H9 (cell line): ENCODE measurements at regions not wholly inside any gene's neighbourhood (a gene's known extent, or its start where the extent isn't known, plus 50 kb on each side); places are given as distances from the start of the nearest gene placed in this dataset.

Experiments
- DNase-seq: peaks from one replicate; pipeline ENCODE4 v3.0.0-alpha.2; 2017
- H2AFZ ChIP-seq: one replicate; pipeline ENCODE4 v1.6.1; 2013; ENCODE audit warnings: mild to moderate bottlenecking, low read length, control low read depth, moderate library complexity
- H2AK5ac ChIP-seq: 2 replicates; pipeline ENCODE4 v1.6.1; 2013; ENCODE audit warnings: low read length, control low read depth, mixed read lengths; ENCODE audit not compliant: insufficient read length
- H2BK120ac ChIP-seq: one replicate; pipeline ENCODE4 v1.6.1; 2013; ENCODE audit warnings: low read depth, mild to moderate bottlenecking, low read length, control low read depth, inconsistent platforms; ENCODE audit not compliant: poor library complexity, severe bottlenecking
- H2BK12ac ChIP-seq: 2 replicates; pipeline ENCODE4 v1.6.1; 2013; ENCODE audit warnings: low read length, control low read depth, mixed read lengths, low read depth; ENCODE audit not compliant: insufficient read length
- H2BK15ac ChIP-seq: 2 replicates; pipeline ENCODE4 v1.6.1; 2013; ENCODE audit warnings: low read depth, low read length, control low read depth
- H2BK20ac ChIP-seq: one replicate; pipeline ENCODE4 v1.6.1; 2013; ENCODE audit warnings: low read depth, mild to moderate bottlenecking, low read length, control low read depth, inconsistent platforms; ENCODE audit not compliant: poor library complexity, severe bottlenecking
- H2BK5ac ChIP-seq: 2 replicates; pipeline ENCODE4 v1.6.1; 2013; ENCODE audit warnings: low read length, control low read depth, mixed read lengths; ENCODE audit not compliant: insufficient read length
- H3K14ac ChIP-seq: 2 replicates; pipeline ENCODE4 v1.6.1; 2013; ENCODE audit warnings: low read length, control low read depth; ENCODE audit not compliant: insufficient read depth
- H3K18ac ChIP-seq: 2 replicates; pipeline ENCODE4 v1.6.1; 2013; ENCODE audit warnings: low read depth, mild to moderate bottlenecking, mixed read lengths, low read length, control low read depth; ENCODE audit not compliant: insufficient read length
- H3K23ac ChIP-seq: 2 replicates; pipeline ENCODE4 v1.6.1; 2013; ENCODE audit warnings: low read length, control low read depth, mixed read lengths, low read depth; ENCODE audit not compliant: insufficient read length
- H3K23me2 ChIP-seq: 2 replicates; pipeline ENCODE4 v1.6.1; 2013; ENCODE audit warnings: low read depth, mild to moderate bottlenecking, mixed read lengths, low read length, control low read depth; ENCODE audit not compliant: insufficient read length, poor library complexity, severe bottlenecking
- H3K27ac ChIP-seq: 2 replicates; pipeline ENCODE4 v1.5.1; 2013; ENCODE audit warnings: low read length, control low read depth, mixed read lengths, low read depth; ENCODE audit not compliant: insufficient read length
- H3K27me3 ChIP-seq: 2 replicates; pipeline ENCODE4 v1.6.1; 2013; ENCODE audit warnings: low read length, control low read depth, inconsistent platforms; ENCODE audit not compliant: insufficient read depth
- H3K4ac ChIP-seq: 2 replicates; pipeline ENCODE4 v1.6.1; 2013; ENCODE audit warnings: low read depth, mild to moderate bottlenecking, control low read depth, inconsistent platforms, low read length, moderate library complexity
- H3K4me1 ChIP-seq: 2 replicates; pipeline ENCODE4 v1.6.1; 2013; ENCODE audit warnings: low read length, control low read depth, inconsistent platforms; ENCODE audit not compliant: insufficient read depth
- H3K4me2 ChIP-seq: 2 replicates; pipeline ENCODE4 v1.6.1; 2013; ENCODE audit warnings: low read length, control low read depth, mixed read lengths; ENCODE audit not compliant: insufficient read length, insufficient read depth
- H3K56ac ChIP-seq: 2 replicates; pipeline ENCODE4 v1.6.1; 2013; ENCODE audit warnings: low read depth, mild to moderate bottlenecking, mixed read lengths, low read length, control low read depth; ENCODE audit not compliant: insufficient read length
- H3K79me1 ChIP-seq: 2 replicates; pipeline ENCODE4 v1.6.1; 2013; ENCODE audit warnings: low read depth, mild to moderate bottlenecking, moderate library complexity, low read length, control low read depth, inconsistent platforms; ENCODE audit not compliant: insufficient read depth, poor library complexity, severe bottlenecking
- H3K79me2 ChIP-seq: 2 replicates; pipeline ENCODE4 v1.6.1; 2013; ENCODE audit warnings: low read length, control low read depth, inconsistent platforms; ENCODE audit not compliant: insufficient read depth
- H3K9ac ChIP-seq: 2 replicates; pipeline ENCODE4 v1.6.1; 2013; ENCODE audit warnings: low read length, control low read depth, mixed read lengths; ENCODE audit not compliant: insufficient read length; ENCODE audit errors: extremely low read depth
- H3K9me3 ChIP-seq: one replicate; pipeline ENCODE4 v1.6.1; 2013; ENCODE audit warnings: low read depth, low read length, inconsistent platforms; ENCODE audit not compliant: control insufficient read depth
- H3T11ph ChIP-seq: one replicate; pipeline ENCODE4 v1.6.1; 2013; ENCODE audit warnings: mild to moderate bottlenecking, low read length, control low read depth, inconsistent platforms
- H4K20me1 ChIP-seq: one replicate; pipeline ENCODE4 v1.6.1; 2013; ENCODE audit not compliant: control insufficient read depth, insufficient read length, insufficient read depth
- H4K5ac ChIP-seq: 2 replicates; pipeline ENCODE4 v1.6.1; 2013; ENCODE audit warnings: low read depth, mild to moderate bottlenecking, mixed read lengths, low read length, control low read depth; ENCODE audit not compliant: insufficient read length
- H4K8ac ChIP-seq: replicated peaks from 2 replicates; pipeline ENCODE4 v1.6.1; 2013; ENCODE audit warnings: low read length, control low read depth, mixed read lengths, low read depth; ENCODE audit not compliant: insufficient read length
- H4K91ac ChIP-seq: 2 replicates; pipeline ENCODE4 v1.6.1; 2013; ENCODE audit warnings: low read depth, mild to moderate bottlenecking, moderate library complexity, mixed read lengths, low read length, control low read depth; ENCODE audit not compliant: insufficient read length
- H3K27ac Mint-ChIP-seq, 3 experiments: 2 replicates in 2 of 3; 3 replicates in 1 of 3; pipeline ENCODE4 v1.8.0; 2020 to 2021; ENCODE audit warnings: mixed read lengths in 3 of 3, mild to moderate bottlenecking in 1 of 3, moderate library complexity in 1 of 3
- H3K27me3 Mint-ChIP-seq: 2 replicates; pipeline ENCODE4 v1.8.0; 2021; ENCODE audit warnings: low read depth, mild to moderate bottlenecking, moderate library complexity, mixed read lengths
- H3K36me3 Mint-ChIP-seq, 3 experiments: 2 replicates in 2 of 3; 3 replicates in 1 of 3; pipeline ENCODE4 v1.8.0; 2020 to 2021; ENCODE audit warnings: low read depth in 3 of 3, mixed read lengths in 3 of 3; ENCODE audit not compliant: insufficient read depth in 1 of 3
- H3K4me1 Mint-ChIP-seq, 2 experiments: 2 replicates each; pipeline ENCODE4 v1.8.0; 2020; ENCODE audit warnings: mixed read lengths in 2 of 2
- H3K4me3 Mint-ChIP-seq, 2 experiments: 2 replicates in 1 of 2; 3 replicates in 1 of 2; pipeline ENCODE4 v1.8.0; 2020 to 2021; ENCODE audit warnings: mild to moderate bottlenecking in 2 of 2, mixed read lengths in 2 of 2, moderate library complexity in 1 of 2
- H3K9me3 Mint-ChIP-seq, 2 experiments: 2 replicates in 1 of 2; 3 replicates in 1 of 2; pipeline ENCODE4 v1.8.0; 2020; ENCODE audit warnings: mild to moderate bottlenecking in 2 of 2, mixed read lengths in 2 of 2, moderate library complexity in 1 of 2
- CTCF ChIP-seq: fragments of 200-600 bp; sonication (generic); conservative IDR thresholded peaks from 3 replicates; pipeline ENCODE4 v1.8.0; 2021; ENCODE audit warnings: antibody characterized with exemption, mild to moderate bottlenecking
- WGBS: extraction: QIAGEN DNeasy Blood & Tissue Kit; methylation state at CpG from one replicate; pipeline ENCODE4 v1.1.7; 2013; ENCODE audit warnings: missing lambda C conversion rate, low lambda C conversion rate, mixed read lengths; ENCODE audit not compliant: insufficient read length; ENCODE audit errors: extremely low coverage; 5-methylcytosine and 5-hydroxymethylcytosine counted together

DNA sequence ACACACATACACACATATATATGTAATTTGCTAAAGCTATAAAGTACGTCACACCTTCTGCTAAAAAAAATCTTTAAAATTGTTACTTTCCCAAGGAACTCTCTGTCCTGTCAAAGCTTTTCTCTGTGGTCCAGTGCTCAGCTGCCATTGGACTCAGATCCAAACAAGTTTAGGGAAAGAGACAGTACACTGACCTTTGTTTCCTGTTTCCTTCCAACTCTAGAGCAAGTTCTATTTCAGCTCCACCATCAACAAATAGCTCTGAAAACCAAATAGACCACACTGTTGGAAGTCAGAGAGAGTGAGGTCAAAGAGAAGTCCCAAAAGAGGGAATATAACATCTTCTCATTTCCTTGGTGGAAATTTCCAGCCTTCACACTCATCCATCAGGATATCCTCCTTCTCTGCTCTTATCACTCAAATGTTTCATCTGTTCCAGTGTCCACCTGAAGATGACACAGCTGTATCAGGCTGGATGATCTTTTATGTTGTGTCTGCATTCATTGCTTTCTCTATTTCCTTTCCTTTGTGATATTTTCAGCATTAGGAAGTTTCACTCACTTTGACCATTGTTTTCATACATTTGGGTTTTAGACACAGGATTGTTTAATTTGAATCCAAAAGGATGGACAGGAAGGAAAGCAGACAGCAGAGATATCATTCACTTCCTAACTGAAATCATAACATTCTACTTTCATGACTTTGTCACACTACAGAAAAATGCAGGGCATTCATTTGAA, 192.3 kb upstream of the NT5C1B start:
- Mint-ChIP-seq H3K36me3 (no peaks in the 10 kb centered on the region), H3K9me3 (no peaks in the 10 kb centered on the region; a peak in 1 of 5 replicates), H3K4me1 (no peaks in the 10 kb centered on the region), H3K27me3 (peaks cover 88% of the 10 kb centered on the region), H3K4me3 (no peak overlapping the region), H3K27ac (no peak overlapping the region)
- no peak overlapping the region for H2BK5ac ChIP-seq
- no peak overlapping the region for H3K27ac ChIP-seq
- H3T11ph ChIP-seq = no peak overlapping the region
- H4K20me1 ChIP-seq = no peaks in the 10 kb centered on the region
- no peak for TF ChIP-seq CTCF
- no peak overlapping the region for H3K23ac ChIP-seq
- H2BK120ac ChIP-seq = no peak overlapping the region
- H2AK5ac ChIP-seq = no peak overlapping the region
- no peak overlapping the region for H2BK15ac ChIP-seq
- no peak overlapping the region for H3K56ac ChIP-seq
- no peaks in the 10 kb centered on the region for H3K9me3 ChIP-seq
- H2AFZ ChIP-seq = no peak overlapping the region
- H4K8ac ChIP-seq = no peak overlapping the region
- H3K4me2 ChIP-seq = no peak overlapping the region
- no peaks in the 10 kb centered on the region for H3K23me2 ChIP-seq
- H3K4ac ChIP-seq = no peak overlapping the region
- no peak overlapping the region for H3K14ac ChIP-seq
- H3K18ac ChIP-seq = no peak overlapping the region
- H4K5ac ChIP-seq = no peak overlapping the region
- no peak for DNase-seq
- no peaks in the 10 kb centered on the region for H3K79me1 ChIP-seq
- H2BK12ac ChIP-seq = no peak overlapping the region
- no peak overlapping the region for H2BK20ac ChIP-seq
- H3K4me1 ChIP-seq = no peaks in the 10 kb centered on the region
- no peaks in the 10 kb centered on the region; the same call in 1 of the 2 replicates for H3K27me3 ChIP-seq
- H3K9ac ChIP-seq = no peak overlapping the region
- H4K91ac ChIP-seq = no peak overlapping the region
- WGBS = no CpG with 5 or more reads among the region's 1 CpG
- no peaks in the 10 kb centered on the region for H3K79me2 ChIP-seq
